ENCODE measurements at regions not wholly inside any gene's neighbourhood (a gene's known extent, or its start where the extent isn't known, plus 50 kb on each side); places are given as distances from the start of the nearest gene placed in this dataset.

GRCh38 chr2:215619022-215619958, 183.4 kb upstream of the FN1 start:
- TF ChIP-seq CTCF (IDR thresholded peaks at IDR 0.05) (no peak), POLR2A (IDR thresholded peaks at IDR 0.05) (no peak)

All from body of pancreas (tissue), 4 donors.